Activated B cell treated with CpG ODN at 0.5 μM for 24 hours (primary cell): ENCODE measurements at regions not wholly inside any gene's neighbourhood (a gene's known extent, or its start where the extent isn't known, plus 50 kb on each side); places are given as distances from the start of the nearest gene placed in this dataset.
"Not testable (repeated sequence)": the region's sequence is repeated elsewhere in the genome, so short reads cannot be mapped to it uniquely, and the experiment has no call there.

Source experiments
- ATAC-seq: fragments of 200-7000 bp; cut with Tn5 transposase; one replicate; pipeline ENCODE4 v1.10.0; 2021; ENCODE audit warnings: low read depth, mild to moderate bottlenecking, moderate library complexity
- CTCF ChIA-PET: fragments of 350-600 bp; sonication (Branson Sonifier 250); formaldehyde crosslinking; loops from one replicate; lab custom pipeline; 2021; ENCODE audit warnings: antibody characterized with exemption; lab: Charles Lee
- POLR2A ChIA-PET: fragments of 350-600 bp; sonication (Branson Sonifier 250); formaldehyde crosslinking; loops from one replicate; lab custom pipeline; 2021; ENCODE audit warnings: antibody characterized with exemption; lab: Charles Lee
- DNase-seq: peaks from one replicate; pipeline ENCODE4 v3.0.0; 2022
- H3K27ac Mint-ChIP-seq: one replicate; pipeline ENCODE4 v1.8.0; 2020; ENCODE audit warnings: mixed read lengths
- H3K27me3 Mint-ChIP-seq: one replicate; pipeline ENCODE4 v1.8.0; 2021; ENCODE audit warnings: mixed read lengths
- H3K36me3 Mint-ChIP-seq: one replicate; pipeline ENCODE4 v1.8.0; 2021; ENCODE audit warnings: low read depth, mixed read lengths
- H3K4me1 Mint-ChIP-seq: one replicate; pipeline ENCODE4 v1.8.0; 2021; ENCODE audit warnings: mixed read lengths
- H3K4me3 Mint-ChIP-seq: one replicate; pipeline ENCODE4 v1.8.0; 2020; ENCODE audit warnings: mild to moderate bottlenecking, mixed read lengths
- H3K9me3 Mint-ChIP-seq: one replicate; pipeline ENCODE4 v1.8.0; 2020; ENCODE audit warnings: mixed read lengths
- CTCF ChIP-seq: fragments of 200-600 bp; IDR thresholded peaks from one replicate; pipeline ENCODE4 v1.8.0; 2022; ENCODE audit warnings: antibody characterized with exemption, mild to moderate bottlenecking
- intact Hi-C: fragments of 100-400 bp; cut with micrococcal nuclease; formaldehyde crosslinking; loops from one replicate; pipeline ENCODE4 v1.15.1; 2024

DNA sequence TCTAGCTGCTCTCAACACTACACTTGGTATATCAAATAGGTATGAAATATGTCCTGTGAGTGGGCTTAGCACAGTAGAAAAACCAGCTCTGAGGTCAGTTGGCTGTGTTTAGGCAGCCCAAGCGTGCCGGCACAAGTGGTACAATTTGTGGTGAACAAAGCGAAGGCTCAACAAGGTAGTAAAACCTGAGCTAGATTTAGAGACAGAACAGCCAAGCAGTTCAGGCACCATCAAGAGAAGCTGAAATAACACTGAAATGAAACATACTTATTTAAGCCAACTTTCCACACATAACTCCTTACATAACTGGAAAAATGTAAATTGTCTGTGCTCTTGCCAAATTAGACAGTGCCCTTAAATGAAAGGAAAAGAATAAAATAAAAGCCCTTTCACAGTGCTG is 596.8 kb upstream of the FBXO33 start:
- intact Hi-C loops = no loop called here
- peaks cover 3% of the 10 kb centered on the region for H3K9me3 Mint-ChIP-seq
- CTCF ChIA-PET = no interaction called here
- H3K4me3 Mint-ChIP-seq = no peak overlapping the region
- DNase-seq (no peak), ATAC-seq (no peak)
- H3K27me3 Mint-ChIP-seq = no peaks in the 10 kb centered on the region
- no peaks in the 10 kb centered on the region for H3K4me1 Mint-ChIP-seq
- H3K36me3 Mint-ChIP-seq = no peaks in the 10 kb centered on the region
- no peak overlapping the region for H3K27ac Mint-ChIP-seq
- POLR2A ChIA-PET = no interaction called here
- no peak for TF ChIP-seq CTCF

DNA sequence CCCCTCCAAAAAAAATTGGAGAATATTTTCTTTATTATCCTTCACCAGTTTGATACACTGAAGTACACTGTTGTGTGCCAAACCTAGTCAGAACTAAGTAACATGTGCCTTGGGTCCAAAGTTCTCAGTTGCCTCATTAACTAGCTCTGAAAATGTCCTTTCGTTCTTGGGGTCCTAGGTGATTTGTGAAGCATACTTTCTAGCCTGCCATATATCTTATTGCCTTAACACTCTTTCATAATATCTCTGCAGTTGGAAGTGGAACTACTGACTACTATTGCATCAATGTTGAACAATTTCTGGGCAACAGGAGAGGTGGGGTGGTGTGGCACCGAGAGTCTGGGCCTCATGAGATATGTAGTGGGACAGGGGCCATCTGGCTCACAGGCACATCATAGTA is 592.9 kb upstream of the FBXO33 start:
- Mint-ChIP-seq H3K4me1 (no peaks in the 10 kb centered on the region), H3K27ac (no peak overlapping the region), H3K27me3 (no peaks in the 10 kb centered on the region), H3K36me3 (no peaks in the 10 kb centered on the region), H3K4me3 (no peak overlapping the region), H3K9me3 (peaks cover 5% of the 10 kb centered on the region)
- intact Hi-C loops = no loop called here
- DNase-seq (no peak), ATAC-seq (no peak)
- POLR2A ChIA-PET = no interaction called here
- TF ChIP-seq CTCF = no peak
- CTCF ChIA-PET = no interaction called here

GRCh38 chr14:40010961-40011360 is 578.7 kb upstream of the FBXO33 start:
- no peak for TF ChIP-seq CTCF
- no peaks in the 10 kb centered on the region for H3K4me1 Mint-ChIP-seq
- no peaks in the 10 kb centered on the region for H3K27me3 Mint-ChIP-seq
- ChIA-PET CTCF (no interaction called here), POLR2A (no interaction called here)
- H3K27ac Mint-ChIP-seq = no peak overlapping the region
- no peak for DNase-seq
- H3K9me3 Mint-ChIP-seq = no peaks in the 10 kb centered on the region
- ATAC-seq = no peak
- no peak overlapping the region for H3K4me3 Mint-ChIP-seq
- H3K36me3 Mint-ChIP-seq = no peaks in the 10 kb centered on the region
- intact Hi-C loops = no loop called here

GRCh38 chr14:40009771-40010170 is 577.5 kb upstream of the FBXO33 start:
- intact Hi-C loops = no loop called here
- Mint-ChIP-seq H3K27me3 (no peaks in the 10 kb centered on the region), H3K4me1 (no peaks in the 10 kb centered on the region), H3K36me3 (no peaks in the 10 kb centered on the region), H3K9me3 (no peaks in the 10 kb centered on the region), H3K27ac (no peak overlapping the region), H3K4me3 (no peak overlapping the region)
- no peak for TF ChIP-seq CTCF
- no peak for DNase-seq
- POLR2A ChIA-PET = no interaction called here
- CTCF ChIA-PET = no interaction called here
- ATAC-seq = no peak

- H3K9me3 Mint-ChIP-seq, ATAC-seq, H3K36me3 Mint-ChIP-seq, intact Hi-C loops, H3K27me3 Mint-ChIP-seq, DNase-seq, POLR2A ChIA-PET, H3K27ac Mint-ChIP-seq, H3K4me1 Mint-ChIP-seq, H3K4me3 Mint-ChIP-seq, CTCF ChIA-PET: not testable (repeated sequence)
These were observed 576.1 kb upstream of the FBXO33 start for GRCh38 chr14:40008345-40008744.

GRCh38 chr14:40004871-40005500 is 572.8 kb upstream of the FBXO33 start:
- no peak overlapping the region for H3K27ac Mint-ChIP-seq
- CTCF ChIA-PET = interaction anchor here (0.6 kb wide), 1 partner anchor 1905 kb away, joined by 3 read pairs; no protein-coding TSS in a partner anchor
- POLR2A ChIA-PET = no interaction called here
- H3K4me3 Mint-ChIP-seq = no peak overlapping the region
- no peaks in the 10 kb centered on the region for H3K9me3 Mint-ChIP-seq
- no peaks in the 10 kb centered on the region for H3K27me3 Mint-ChIP-seq
- no peaks in the 10 kb centered on the region for H3K36me3 Mint-ChIP-seq
- DNase-seq = no peak
- ATAC-seq = no peak
- no peaks in the 10 kb centered on the region for H3K4me1 Mint-ChIP-seq
- intact Hi-C loops = no loop called here
- TF ChIP-seq CTCF = no peak
